Activated CD8-positive, alpha-beta memory T cell treated with anti-CD3 and anti-CD28 coated beads, Interleukin-2, amount 50 U/mL, for 24 hours (primary cell): ENCODE measurements at regions not wholly inside any gene's neighbourhood (a gene's known extent, or its start where the extent isn't known, plus 50 kb on each side); places are given as distances from the start of the nearest gene placed in this dataset.
"Not testable (repeated sequence)": the region's sequence is repeated elsewhere in the genome, so short reads cannot be mapped to it uniquely, and the experiment has no call there.

Source experiments
- DNase-seq: peaks from one replicate; pipeline ENCODE4 v3.0.0-alpha.2; 2020; ENCODE audit errors: extremely low read depth

GRCh38 chr3:176074096-176074495 lies 1123.2 kb downstream of the TBL1XR1 start:
- no peak for DNase-seq

DNA sequence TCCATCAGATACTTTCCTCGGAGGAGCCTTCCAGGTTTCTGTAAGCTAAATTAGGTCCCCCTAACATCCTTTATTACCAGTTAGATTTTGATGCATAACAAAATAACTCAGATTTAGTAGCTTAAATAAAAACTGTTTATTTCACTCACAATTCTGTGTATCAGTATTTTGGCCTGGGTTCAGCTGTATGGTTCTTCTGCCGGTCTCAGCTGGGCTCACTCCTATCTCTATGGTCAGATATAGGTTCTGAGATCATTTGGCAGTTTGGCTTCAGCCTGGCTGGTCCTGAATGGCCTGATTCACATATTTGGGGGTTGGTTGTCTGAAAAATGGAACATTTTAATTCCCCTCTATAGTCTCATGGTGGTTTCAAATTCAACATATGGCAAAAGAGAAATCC lies 1125.3 kb downstream of the TBL1XR1 start:
- DNase-seq: no peak

DNA sequence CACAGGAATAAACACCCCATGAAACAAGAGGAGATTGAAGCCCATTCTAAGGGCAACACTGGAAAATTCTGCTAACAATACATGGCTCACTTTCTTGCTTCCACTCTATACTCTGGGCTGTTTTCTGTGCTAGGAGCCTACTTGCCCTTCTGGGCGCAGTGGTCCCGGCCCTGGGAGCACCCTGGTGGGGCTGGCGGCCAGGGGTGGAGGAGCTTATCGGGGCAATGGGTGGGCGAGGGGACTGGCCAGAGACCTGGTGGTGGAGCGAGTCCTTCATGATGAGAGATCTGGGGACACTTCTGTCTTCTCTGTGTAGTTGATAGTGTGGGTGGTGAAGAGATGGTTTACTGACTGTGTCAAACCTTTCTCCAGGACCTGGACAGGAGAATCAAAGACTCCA lies 1128.5 kb downstream of the TBL1XR1 start:
- DNase-seq: no peak

DNA sequence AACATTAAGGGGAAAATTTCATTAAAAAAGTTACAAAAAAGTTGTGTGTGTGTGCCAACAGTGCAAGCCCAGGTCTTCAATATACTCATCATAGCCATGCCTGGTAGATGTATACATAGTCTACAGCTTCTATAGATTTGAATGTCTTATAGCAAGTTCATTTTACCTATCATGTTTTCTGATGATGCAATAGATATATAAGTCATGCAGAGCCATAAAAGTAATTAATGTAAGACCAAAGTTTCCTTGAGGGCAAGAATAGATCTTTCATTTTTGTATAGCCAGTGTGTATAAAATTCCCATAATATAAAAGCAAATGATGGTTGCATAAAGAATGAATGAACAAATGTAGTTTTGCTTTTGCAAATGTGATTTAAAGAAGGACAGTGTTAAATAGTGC lies 1138.4 kb downstream of the TBL1XR1 start:
- DNase-seq: no peak

DNA sequence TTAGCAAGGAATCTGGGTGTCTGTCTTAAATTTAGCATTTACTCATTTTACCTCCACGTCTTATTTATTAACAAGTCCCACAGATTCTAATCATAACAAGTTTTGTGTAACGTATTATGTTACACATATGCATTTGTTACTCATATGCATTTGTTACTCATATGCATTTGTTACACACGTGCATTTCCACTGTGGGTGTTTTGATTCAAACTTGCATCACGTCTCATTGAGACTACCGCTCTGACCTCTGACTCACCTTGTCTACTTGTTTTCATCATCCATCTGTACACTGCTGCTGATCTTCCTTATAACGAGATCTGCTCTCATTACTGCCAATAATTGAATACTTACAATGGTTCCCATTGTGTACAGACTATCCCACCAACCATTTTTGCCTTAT lies 1141.4 kb downstream of the TBL1XR1 start:
- DNase-seq: no peak

DNA sequence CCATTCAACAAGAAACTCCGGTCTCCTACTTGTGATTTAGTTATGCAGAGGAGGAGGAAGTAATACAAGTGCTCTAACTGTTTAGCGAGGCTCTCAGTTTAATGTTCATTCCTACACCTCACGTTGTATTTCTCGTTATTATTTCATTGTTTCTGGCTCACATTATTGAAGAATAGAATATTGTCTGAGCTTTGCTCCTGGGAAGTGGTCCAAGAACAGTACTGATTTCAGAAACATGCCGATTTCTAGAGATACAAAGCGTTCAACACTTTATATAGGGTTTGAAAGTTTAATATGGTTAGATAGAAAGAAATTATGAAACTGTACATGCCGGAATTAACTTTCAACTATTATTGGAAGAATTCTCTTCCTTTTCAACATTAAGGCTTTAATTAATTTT lies 1145.5 kb downstream of the TBL1XR1 start:
- DNase-seq: no peak

- DNase-seq: no peak
Measured at GRCh38 chr3:176046703-176047102, 1150.6 kb downstream of the TBL1XR1 start.

DNA sequence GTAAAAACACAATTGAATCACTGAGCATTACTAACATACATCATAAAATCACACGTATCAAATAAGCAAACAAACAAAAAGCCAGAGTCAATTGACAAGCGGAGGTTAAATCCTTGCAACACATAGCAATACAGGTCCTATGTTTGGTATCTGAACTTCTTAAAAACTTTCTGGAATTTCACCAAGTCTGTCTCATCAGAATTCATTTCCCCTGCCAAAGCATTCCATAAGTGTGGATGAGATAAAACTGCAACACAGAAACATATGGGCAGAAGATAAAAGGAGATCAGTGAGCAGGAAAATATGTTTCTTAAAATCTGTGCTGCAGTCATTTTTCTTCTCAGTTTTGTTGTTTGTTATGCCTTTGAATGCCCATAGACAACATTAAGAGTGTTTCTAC lies 1155.5 kb downstream of the TBL1XR1 start:
- no peak for DNase-seq

DNA sequence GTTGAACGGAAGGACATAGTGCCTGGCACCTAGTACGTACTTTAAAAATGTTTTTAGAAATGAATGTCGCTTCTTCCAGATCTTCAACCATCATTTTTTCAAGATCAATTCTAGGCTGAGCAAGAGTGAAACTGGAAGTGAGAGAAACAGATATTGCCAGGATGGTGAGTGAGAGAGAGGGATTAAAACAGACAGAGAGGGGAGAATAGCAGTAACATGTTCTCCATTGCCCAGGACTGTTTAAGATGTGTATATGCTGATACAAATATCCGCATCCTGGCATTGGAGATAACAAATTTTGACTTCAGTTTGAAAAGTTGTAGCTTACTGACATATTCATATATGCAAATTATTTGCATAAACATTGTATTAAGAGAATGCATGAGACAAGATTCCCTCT lies 1156.1 kb downstream of the TBL1XR1 start:
- DNase-seq: no peak

DNA sequence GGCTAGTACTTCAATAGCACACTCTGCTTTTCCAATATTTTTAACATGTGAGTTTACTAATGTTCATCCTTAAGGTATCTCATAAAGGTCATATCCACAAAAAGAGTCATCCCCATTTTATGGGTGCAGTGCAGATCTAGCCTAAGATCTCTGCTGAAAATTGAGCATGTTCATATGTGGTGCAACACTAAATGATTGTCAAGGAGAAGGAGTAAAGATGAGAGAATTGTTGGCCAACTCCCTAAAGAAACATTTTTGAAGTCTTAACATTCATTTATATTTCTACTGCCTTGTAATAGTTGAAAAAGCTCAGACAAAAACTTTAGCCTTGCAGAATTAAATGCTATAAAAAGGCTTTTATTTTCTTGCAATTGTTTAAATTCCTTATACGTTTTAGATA lies 1159.6 kb downstream of the TBL1XR1 start:
- DNase-seq: no peak

- DNase-seq: no peak
Measured at GRCh38 chr3:176032043-176032442, 1165.2 kb downstream of the TBL1XR1 start.

DNA sequence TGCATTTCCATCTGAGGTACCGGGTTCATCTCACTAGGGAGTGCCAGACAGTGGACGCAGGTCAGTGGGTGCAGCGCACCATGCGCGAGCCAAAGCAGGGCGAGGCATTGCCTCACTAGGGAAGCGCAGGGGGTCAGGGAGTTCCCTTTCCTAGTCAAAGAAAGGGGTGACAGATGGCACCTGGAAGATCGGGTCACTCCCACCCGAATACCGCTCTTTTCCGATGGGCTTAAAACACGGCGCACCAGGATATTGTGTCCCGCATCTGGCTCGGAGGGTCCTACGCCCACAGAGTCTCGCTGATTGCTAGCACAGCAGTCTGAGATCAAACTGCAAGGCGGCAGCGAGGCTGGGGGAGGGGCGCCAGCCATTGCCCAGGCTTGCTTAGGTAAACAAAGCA lies 1157.1 kb downstream of the NAALADL2 start:
- not testable (repeated sequence) for DNase-seq

DNA sequence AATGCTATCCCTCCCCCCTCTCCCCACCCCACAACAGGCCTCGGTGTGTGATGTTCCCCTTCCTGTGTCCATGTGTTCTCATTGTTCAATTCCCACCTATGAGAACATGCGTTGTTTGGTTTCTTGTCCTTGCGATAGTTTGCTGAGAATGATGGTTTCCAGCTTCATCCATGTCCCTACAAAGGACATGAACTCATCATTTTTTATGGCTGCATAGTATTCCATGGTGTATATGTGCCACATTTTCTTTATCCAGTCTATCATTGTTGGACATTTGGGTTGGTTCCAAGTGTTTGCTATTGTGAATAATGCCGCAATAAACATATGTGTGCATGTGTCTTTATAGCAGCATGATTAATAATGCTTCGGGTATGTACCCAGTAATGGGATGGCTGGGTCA lies 1156.1 kb downstream of the NAALADL2 start:
- not testable (repeated sequence) for DNase-seq

DNA sequence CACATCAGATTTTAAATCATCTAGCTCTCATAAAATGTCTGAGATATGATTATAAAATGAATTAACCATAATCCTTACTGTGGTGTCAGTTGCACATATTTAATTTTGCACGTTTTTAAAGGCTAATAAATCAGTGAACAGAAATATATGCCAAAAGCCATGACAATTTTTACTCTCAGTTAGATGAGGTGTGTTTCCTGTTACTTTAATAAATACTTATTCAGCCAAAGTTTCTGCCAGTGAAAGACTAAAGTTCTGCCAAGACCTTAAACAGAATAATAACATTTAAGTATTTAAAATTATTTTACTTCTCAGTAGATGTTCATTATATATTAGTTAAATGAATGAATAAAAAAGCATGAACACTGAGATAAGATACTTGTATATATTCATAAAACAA lies 1150.1 kb downstream of the NAALADL2 start:
- DNase-seq: no peak

GRCh38 chr3:176005564-176005963 lies 1146.4 kb downstream of the NAALADL2 start:
- no peak for DNase-seq

GRCh38 chr3:175989161-175989560 lies 1130.0 kb downstream of the NAALADL2 start:
- DNase-seq: no peak

GRCh38 chr3:175988401-175988800 lies 1129.3 kb downstream of the NAALADL2 start:
- no peak for DNase-seq

GRCh38 chr3:175985781-175986180 lies 1126.6 kb downstream of the NAALADL2 start:
- DNase-seq: no peak

DNA sequence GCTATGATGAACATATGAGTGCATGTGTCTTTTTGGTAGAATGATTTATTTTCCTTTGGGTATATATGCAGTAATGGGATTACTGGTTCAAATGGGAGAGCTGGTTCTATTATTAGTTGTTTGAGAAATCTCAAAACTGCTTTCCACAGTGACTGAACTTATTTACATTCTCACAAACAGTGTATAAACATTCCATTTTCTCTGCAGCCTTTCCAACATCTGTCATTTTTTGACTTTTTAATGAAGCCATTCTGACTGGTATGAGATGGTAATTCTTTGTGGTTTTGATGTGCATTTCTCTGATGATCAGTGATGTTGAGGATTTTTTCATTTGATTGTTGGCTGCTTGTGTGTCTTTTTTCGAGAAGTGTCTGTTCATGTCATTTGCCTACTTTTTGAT lies 1124.2 kb downstream of the NAALADL2 start:
- no peak for DNase-seq

DNA sequence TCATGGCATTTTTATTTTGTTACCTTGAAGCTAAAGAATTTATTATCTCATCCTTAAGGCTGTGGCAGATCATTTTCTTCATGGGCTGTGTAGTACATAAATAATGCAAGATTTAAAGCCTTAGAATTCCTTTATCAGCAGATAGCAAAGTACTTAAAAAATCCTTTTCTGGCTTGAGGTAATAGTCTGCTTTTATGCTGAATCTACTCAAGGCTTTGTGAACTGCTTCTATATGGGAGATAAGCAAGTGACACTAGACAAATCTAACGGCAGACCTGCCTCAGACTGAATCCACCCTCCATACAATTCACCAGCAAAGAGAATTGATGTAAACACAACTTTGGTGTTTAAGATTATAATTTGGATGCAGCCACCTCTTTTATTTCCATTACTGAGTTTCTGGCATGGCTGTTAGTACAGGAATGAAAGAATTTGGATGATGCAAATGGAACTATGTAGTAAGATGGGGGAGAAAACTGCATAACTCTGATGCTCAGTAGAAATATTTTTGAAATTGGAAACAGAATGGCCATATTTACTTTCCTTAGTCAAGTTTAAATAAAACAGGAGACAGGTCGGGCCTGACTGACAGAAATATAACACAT lies 1121.5 kb downstream of the NAALADL2 start:
- DNase-seq: no peak

DNA sequence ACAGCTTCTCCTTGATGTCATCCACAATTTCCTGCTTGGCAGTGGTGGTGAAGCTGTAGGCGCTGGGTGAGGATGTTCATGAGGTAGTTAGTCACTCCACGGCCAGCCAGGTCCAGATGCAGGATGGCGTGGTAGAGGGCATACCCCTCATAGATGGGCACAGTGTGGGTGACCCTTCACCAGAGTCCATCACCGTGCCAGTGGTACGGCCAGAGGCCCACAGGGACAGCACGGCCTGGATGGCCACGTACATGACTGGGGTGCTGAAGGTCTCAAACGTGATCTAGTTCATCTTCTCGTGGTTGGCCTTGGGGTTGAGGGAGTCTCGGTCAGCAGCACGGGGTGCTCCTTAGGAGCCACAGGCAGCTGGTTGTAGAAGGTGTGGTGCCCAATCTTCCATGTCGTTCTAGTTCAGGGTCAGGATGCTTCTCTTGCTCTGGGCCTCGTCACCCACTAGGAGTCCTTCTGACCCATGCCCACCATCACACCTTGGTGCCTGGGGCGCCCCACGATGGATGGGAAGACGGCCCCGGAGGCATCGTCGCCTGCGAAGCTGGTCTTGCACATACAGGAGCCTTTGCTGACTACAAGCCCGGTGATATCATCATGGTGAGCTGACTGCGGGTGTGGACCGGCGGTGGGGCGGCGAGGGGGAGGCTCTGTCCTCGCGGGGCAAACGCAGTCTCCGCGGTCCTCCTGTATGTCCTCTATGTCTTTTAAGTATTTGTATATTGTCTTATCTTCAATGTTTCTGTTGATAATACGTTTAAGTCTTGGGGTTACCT lies 1119.0 kb downstream of the NAALADL2 start:
- DNase-seq: no peak

GRCh38 chr3:175969456-175969855 lies 1110.3 kb downstream of the NAALADL2 start:
- no peak for DNase-seq

GRCh38 chr3:175965036-175965435 lies 1105.9 kb downstream of the NAALADL2 start:
- DNase-seq: no peak

- no peak for DNase-seq
Measured at GRCh38 chr3:175957427-175957826, 1098.3 kb downstream of the NAALADL2 start.
